MM.1S (cell line): ENCODE measurements at regions not wholly inside any gene's neighbourhood (a gene's known extent, or its start where the extent isn't known, plus 50 kb on each side); places are given as distances from the start of the nearest gene placed in this dataset.

Source experiments
- CTCF ChIP-seq: fragments of 300-600 bp; sonication (generic); IDR thresholded peaks from 2 replicates; pipeline ENCODE4 v1.5.1; 2016; ENCODE audit warnings: antibody characterized with exemption, low read length, mixed read lengths
- EZH2phosphoT487 ChIP-seq: fragments of 300-600 bp; sonication (generic); IDR thresholded peaks from 2 replicates; pipeline ENCODE4 v1.6.1; 2018; ENCODE audit warnings: antibody characterized with exemption, low read length

GRCh38 chr1:4932311-4933030 is 278.1 kb downstream of the AJAP1 start:
- TF ChIP-seq EZH2phosphoT487 (no peak), CTCF (no peak)
